Thymus (tissue), 11 donors: ENCODE measurements at regions not wholly inside any gene's neighbourhood (a gene's known extent, or its start where the extent isn't known, plus 50 kb on each side); places are given as distances from the start of the nearest gene placed in this dataset.
"Not testable (repeated sequence)": the region's sequence is repeated elsewhere in the genome, so short reads cannot be mapped to it uniquely, and the experiment has no call there.

Experiments
- DNase-seq, 9 donors: peaks; one replicate each; pipeline ENCODE4 v3.0.0-alpha.2; 2013; ENCODE audit warnings: low spot score in 9 of 9, low read depth in 6 of 9, missing footprints in 1 of 9
- H3K27ac ChIP-seq, 2 donors: one replicate each; pipeline ENCODE4 v1.5.1; 2013; ENCODE audit warnings: control low read depth in 1 of 2, low read depth in 1 of 2, low read length in 1 of 2, mild to moderate bottlenecking in 1 of 2, moderate library complexity in 1 of 2
- H3K27me3 ChIP-seq, 2 donors: one replicate each; pipeline ENCODE4 v1.5.1; 2013; ENCODE audit warnings: low read length in 1 of 2; ENCODE audit not compliant: control insufficient read depth in 2 of 2, insufficient read depth in 1 of 2
- H3K36me3 ChIP-seq, 2 donors: one replicate each; pipeline ENCODE4 v1.5.1; 2013; ENCODE audit warnings: low read length in 1 of 2, mild to moderate bottlenecking in 1 of 2, moderate library complexity in 1 of 2; ENCODE audit not compliant: control insufficient read depth in 2 of 2, insufficient read depth in 2 of 2
- H3K4me1 ChIP-seq, 2 donors: one replicate each; pipeline ENCODE4 v1.5.1; 2013; ENCODE audit warnings: low read length in 2 of 2; ENCODE audit not compliant: control insufficient read depth in 2 of 2, insufficient read depth in 2 of 2
- H3K4me3 ChIP-seq, 2 donors: one replicate each; pipeline ENCODE4 v1.5.1; 2013; ENCODE audit warnings: low read length in 2 of 2, control low read depth in 1 of 2, mild to moderate bottlenecking in 1 of 2
- H3K9me3 ChIP-seq, 2 donors: one replicate each; pipeline ENCODE4 v1.5.1; 2013; ENCODE audit warnings: low read length in 1 of 2, mild to moderate bottlenecking in 1 of 2; ENCODE audit not compliant: control insufficient read depth in 2 of 2, insufficient read depth in 1 of 2
- WGBS: extraction: QIAGEN DNeasy Blood & Tissue Kit; methylation state at CpG from one replicate; pipeline ENCODE4 v1.1.7; 2013; 5-methylcytosine and 5-hydroxymethylcytosine counted together
- donor health status: healthy.

- Histone ChIP-seq H3K36me3 (no peaks in the 10 kb centered on the region), H3K9me3 (peaks cover 0 to 8% of the 10 kb centered on the region in 2 donors), H3K27ac (no peak overlapping the region), H3K27me3 (no peaks in the 10 kb centered on the region), H3K4me3 (no peak overlapping the region), H3K4me1 (peaks cover 0 to 11% of the 10 kb centered on the region in 2 donors)
- 92% methylated on average over 4 of the region's 4 CpGs for WGBS
- DNase-seq, result no peak
These were observed 197.5 kb upstream of the ARL4C start for GRCh38 chr2:234694244-234695013.

DNA sequence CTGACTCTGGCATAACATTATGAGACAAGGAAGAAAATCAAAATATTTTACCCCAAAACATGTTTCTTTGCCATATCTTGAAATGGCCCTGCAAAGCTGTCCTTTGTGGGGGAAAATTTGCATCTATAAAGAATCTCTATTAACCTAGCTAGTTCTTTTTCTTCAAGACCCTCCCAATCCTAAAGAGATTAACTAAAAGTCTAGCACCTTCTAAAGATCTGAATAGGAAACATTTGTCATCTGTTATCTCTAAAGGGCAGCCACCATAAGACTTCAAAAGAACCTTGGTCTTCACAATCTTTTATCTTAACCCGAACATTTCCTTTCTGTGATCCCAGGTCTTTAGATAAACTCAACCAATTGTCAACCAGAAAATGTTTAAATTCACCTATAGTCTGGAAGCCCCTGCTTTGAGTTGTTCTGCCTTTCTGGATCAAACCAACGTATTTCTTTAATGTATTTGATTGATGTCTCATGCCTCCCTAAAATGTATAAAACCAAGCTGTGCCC lies 196.9 kb upstream of the ARL4C start:
- H3K36me3 ChIP-seq, H3K9me3 ChIP-seq, DNase-seq, H3K27ac ChIP-seq, H3K27me3 ChIP-seq, H3K4me3 ChIP-seq: not testable (repeated sequence)
- 8% methylated on average over 2 of the region's 2 CpGs for WGBS
- H3K4me1 ChIP-seq, result peaks cover 0 to 11% of the 10 kb centered on the region in 2 donors

GRCh38 chr2:234693191-234693590 lies 196.3 kb upstream of the ARL4C start:
- not testable (repeated sequence) for H3K27me3 ChIP-seq, H3K4me3 ChIP-seq, H3K9me3 ChIP-seq, H3K27ac ChIP-seq, DNase-seq, H3K36me3 ChIP-seq
- 48% methylated on average over 6 of the region's 6 CpGs for WGBS
- peaks cover 0 to 11% of the 10 kb centered on the region in 2 donors for H3K4me1 ChIP-seq

DNA sequence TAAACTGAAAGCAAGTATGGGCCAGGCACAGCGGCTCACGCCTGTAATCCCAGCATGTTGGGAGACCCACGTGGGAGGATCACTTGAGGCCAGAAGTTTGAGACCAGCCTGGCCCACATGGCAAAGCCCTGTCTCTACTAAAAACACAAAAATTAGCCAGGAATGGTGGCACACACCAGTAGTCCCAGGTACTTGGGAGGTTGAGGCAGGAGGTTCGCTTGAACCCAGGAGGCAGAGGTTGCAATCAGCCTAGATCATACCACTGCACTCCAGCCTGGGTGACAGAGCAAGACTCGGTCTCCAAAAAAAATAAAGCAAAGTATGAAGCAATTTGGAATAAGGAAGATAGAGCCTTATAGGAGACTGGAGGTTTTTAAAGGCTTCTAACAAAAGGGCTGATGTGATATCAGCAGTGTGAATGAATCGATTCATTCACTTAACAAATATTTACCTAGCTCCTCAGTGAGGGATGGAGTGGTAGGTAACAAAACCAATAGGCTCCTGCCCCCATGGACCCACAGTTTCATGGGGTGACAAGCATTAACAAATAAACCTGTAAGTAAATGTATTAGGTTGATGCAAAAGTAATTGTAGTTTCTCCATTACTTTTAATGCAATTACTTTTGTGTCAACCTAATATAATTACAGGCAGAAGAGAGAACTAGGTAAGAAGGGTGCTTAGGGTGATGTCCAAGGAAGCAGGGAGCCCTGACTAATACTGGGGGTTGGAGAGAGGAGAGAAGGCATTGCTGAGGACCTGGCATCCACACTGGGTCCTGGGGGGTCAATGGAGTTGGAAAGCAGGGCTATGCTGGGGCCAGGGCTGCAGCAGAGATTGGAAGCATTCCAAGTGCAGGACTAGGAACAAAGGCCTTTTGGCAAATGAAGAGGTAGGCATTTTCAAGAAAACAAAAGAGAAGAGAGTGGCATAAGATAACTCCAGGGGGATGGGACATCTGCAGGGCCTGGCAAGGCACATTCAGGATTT lies 195.4 kb upstream of the ARL4C start:
- Histone ChIP-seq H3K27me3 (no peaks in the 10 kb centered on the region), H3K4me1 (peaks cover 0 to 11% of the 10 kb centered on the region in 2 donors), H3K36me3 (no peaks in the 10 kb centered on the region), H3K27ac (no peak overlapping the region), H3K9me3 (peaks cover 0 to 6% of the 10 kb centered on the region in 2 donors), H3K4me3 (no peak overlapping the region)
- 76% methylated on average over 6 of the region's 6 CpGs for WGBS
- DNase-seq, result no peak

GRCh38 chr2:234691214-234691575 lies 194.3 kb upstream of the ARL4C start:
- Histone ChIP-seq H3K4me1 (peaks cover 0 to 11% of the 10 kb centered on the region in 2 donors), H3K27ac (peak overlapping the region in 1 of 2 donors; percentile 72), H3K4me3 (no peak overlapping the region), H3K36me3 (no peaks in the 10 kb centered on the region), H3K27me3 (no peaks in the 10 kb centered on the region), H3K9me3 (no peaks in the 10 kb centered on the region)
- DNase-seq, result no peak
- 41% methylated on average over 7 of the region's 7 CpGs for WGBS

DNA sequence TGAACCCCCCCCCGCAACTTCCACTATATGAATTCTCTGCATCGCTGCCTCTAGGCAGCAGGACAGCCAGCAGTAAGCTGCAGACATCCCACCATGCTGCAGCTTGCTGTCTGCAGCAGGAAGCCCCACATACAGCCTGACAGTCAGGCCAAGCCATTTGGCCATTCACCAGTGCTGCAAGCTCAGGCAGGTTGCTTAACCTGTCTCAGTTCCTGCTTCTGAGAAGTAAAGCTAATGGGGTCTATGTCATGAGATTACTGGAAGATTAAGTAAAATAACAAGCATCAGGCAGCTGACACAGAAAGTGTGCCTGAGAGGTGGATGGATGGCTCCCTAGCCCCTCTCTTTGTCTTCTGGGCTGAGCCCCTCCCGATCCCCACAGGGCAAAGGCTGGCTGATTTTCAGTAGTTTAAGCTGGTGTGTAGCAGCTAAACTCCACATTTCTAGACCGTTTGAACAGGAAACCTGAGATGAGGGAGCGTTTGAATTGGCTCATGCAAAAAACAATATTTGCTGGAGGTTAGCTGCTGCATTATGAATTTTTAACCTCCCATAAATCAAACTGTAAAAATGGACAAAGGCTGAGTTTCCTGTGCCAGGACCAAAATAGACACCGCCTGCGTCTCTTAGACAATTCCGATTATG lies 193.8 kb upstream of the ARL4C start:
- no peak overlapping the region for H3K4me3 ChIP-seq
- H3K27me3 ChIP-seq, result no peaks in the 10 kb centered on the region
- H3K9me3 ChIP-seq, result no peaks in the 10 kb centered on the region
- peaks cover 0 to 11% of the 10 kb centered on the region in 2 donors for H3K4me1 ChIP-seq
- no peaks in the 10 kb centered on the region for H3K36me3 ChIP-seq
- WGBS, result 16% methylated on average over 8 of the region's 8 CpGs
- H3K27ac ChIP-seq, result peak overlapping the region in 1 of 2 donors; percentile 72
- peak in 4 of 9 donors; percentile 2 to 43 (median 9) for DNase-seq

DNA sequence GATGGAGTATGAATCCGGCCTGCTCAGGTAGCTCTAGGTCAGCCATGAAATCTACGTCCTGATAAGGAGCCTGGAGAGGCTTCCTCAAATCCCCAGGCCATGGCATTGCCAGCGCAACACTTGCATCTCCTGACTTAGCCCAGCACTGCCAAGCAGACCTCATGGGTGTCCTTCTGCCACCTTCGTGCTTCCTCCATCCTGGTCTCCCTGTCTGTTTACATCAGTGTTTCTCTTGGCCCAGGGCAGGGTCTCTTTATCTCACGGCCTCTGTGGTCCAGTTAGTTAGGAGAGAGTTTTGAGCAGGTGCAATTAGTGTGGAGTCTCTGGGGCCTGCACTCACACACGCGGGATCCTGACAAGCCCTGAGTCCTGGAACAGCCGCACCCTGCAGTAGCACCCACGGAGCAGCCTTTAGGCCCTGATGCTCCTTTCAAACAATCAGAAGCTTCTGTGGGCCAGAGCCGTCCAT lies 193.1 kb upstream of the ARL4C start:
- H3K4me3 ChIP-seq, result no peak overlapping the region
- no peak for DNase-seq
- no peaks in the 10 kb centered on the region for H3K36me3 ChIP-seq
- H3K9me3 ChIP-seq, result no peaks in the 10 kb centered on the region
- H3K27me3 ChIP-seq, result no peaks in the 10 kb centered on the region
- H3K4me1 ChIP-seq, result peaks cover 0 to 11% of the 10 kb centered on the region in 2 donors
- WGBS, result 94% methylated on average over 10 of the region's 10 CpGs
- H3K27ac ChIP-seq, result peak overlapping the region; percentile 26 to 55

DNA sequence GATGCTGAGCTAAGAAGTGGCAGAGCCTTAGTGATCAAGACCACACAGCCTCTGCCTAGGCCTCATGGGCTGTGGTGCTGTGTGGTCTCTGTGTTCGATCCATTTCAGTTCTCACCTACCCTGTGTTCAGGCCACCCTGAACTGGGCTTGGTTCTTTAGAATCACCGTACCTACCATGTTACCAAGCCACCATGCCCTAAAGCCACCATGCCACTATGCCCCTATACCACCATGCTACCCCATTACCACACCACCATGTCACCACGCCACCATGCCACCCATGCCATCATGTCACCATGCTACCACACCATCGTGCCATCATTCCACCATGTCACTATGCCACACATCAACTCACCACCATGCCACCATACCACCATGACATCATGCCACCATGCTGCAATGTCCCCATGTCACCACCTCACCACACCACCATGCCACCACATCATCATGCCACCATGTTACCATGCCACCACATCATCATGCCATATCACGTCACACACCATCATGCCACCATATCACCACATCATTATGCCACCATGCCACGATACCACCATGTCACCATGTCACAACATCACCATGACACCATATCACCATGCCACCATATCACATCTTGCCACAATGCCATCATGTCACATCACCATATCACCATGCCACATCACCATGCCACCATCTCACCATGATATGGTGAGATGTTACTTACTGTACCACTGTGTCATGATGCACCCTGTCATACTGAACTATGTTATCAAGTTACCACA lies 191.0 kb upstream of the ARL4C start:
- H3K27me3 ChIP-seq, result no peaks in the 10 kb centered on the region
- H3K27ac ChIP-seq, result no peak overlapping the region
- peaks cover 0 to 8% of the 10 kb centered on the region in 2 donors for H3K4me1 ChIP-seq
- no peak overlapping the region for H3K4me3 ChIP-seq
- 98% methylated on average over 6 of the region's 6 CpGs for WGBS
- no peaks in the 10 kb centered on the region for H3K36me3 ChIP-seq
- H3K9me3 ChIP-seq, result no peaks in the 10 kb centered on the region
- DNase-seq, result no peak
